ENCODE measurements at regions not wholly inside any gene's neighbourhood (a gene's known extent, or its start where the extent isn't known, plus 50 kb on each side); places are given as distances from the start of the nearest gene placed in this dataset.

DNA sequence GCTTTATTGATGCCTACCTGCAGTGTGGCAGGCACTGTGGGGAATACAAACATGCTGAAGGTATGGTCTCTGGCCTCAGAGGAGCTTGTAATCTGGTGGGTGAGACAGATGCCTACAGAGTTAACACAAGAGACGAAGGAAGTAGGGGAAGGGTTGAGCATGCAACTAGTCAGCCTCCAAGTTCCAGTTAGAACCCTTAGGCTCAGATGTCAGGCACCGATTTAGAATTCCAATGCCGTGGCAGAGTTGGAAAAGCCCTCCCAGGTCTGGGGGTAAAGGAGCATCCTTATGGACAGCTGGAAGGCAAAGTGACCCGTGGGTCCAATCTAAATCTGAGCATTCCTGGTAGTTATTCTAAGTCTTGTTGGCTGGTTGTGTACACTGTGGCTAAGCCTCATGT, 132.9 kb upstream of the GJB5 start:
- TF ChIP-seq CTCF (IDR thresholded peaks at IDR 0.05; ENCODE audit: low read depth, low read length) (no peak), EZH2phosphoT487 (IDR thresholded peaks at IDR 0.05; ENCODE audit: low read depth) (no peak)

Data from OCI-LY3 (cell line).